SIG-M5 treated with dmso at 0.1 percent for 504 hours (cell line): ENCODE measurements at regions not wholly inside any gene's neighbourhood (a gene's known extent, or its start where the extent isn't known, plus 50 kb on each side); places are given as distances from the start of the nearest gene placed in this dataset.
"Not testable (repeated sequence)": the region's sequence is repeated elsewhere in the genome, so short reads cannot be mapped to it uniquely, and the experiment has no call there.

ENCODE experiments used
- DNase-seq: peaks from one replicate; lab custom pipeline; 2025; ENCODE audit not compliant: unreplicated experiment; lab: John Stamatoyannopoulos, UW

DNA sequence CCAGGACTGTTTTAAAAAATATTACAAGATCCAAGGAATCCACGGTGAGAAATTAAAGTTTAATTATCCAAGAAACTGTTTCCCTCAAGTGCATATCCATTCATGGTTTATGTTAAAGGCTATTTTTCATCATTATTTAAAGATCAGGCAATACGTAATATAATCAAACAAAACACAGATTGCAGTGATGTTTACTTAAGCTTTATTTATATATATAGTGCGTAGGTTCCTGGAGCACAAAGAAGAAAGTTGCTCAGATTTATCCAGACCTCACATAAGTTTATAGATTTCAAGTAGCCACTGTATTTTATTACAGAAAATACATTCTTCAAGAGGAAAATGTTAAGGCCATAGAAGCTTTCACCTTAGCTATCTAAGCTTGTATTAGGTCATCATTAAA lies 210.0 kb upstream of the KLF14 start:
- no peak for DNase-seq

- no peak for DNase-seq
Measured at GRCh38 chr7:130944997-130945396, 211.0 kb upstream of the KLF14 start.

GRCh38 chr7:130945411-130945811 lies 211.4 kb upstream of the KLF14 start:
- DNase-seq: no peak

GRCh38 chr7:130946114-130946513 lies 212.1 kb upstream of the KLF14 start:
- DNase-seq: no peak

DNA sequence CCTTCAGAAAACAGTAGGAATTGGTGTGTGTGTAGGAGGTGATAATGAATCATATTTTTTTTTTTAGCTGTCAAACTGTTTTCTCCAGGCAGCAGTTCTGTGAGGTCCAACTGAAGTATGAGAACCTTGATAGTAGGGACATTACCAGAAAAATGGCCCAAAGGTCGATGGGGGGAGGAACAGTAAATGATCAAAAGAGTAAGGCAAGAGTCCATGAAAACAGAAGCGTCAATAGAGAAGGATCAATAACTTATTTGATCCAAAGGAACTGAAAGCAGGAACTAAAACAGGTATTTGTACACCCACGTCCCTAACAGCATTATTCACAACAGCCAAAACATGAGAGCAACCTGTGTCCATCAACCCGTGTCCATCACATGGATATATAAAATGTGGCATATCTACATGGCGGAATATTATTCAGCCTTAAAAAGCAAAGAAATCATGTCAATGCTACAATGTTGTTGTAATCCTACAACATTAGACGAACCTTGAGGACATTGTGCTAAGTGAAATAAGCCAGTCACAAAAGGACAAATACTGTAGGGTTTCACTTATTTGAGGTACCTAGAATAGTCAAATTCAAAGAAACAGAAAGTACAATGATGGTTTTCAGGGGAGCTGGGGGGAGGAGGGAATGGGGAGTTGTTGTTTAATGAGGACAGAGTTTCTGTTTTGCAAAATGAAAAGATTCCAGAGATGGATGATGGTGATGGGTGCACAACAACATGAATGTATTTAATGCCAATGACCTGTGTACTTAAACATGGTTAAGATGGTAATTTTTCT lies 214.0 kb upstream of the KLF14 start:
- no peak for DNase-seq

- no peak for DNase-seq
Measured at GRCh38 chr7:130948822-130949221, 214.8 kb upstream of the KLF14 start.

- DNase-seq: no peak
Measured at GRCh38 chr7:130949550-130949949, 215.5 kb upstream of the KLF14 start.

GRCh38 chr7:130950054-130950453 lies 216.0 kb upstream of the KLF14 start:
- no peak for DNase-seq

DNA sequence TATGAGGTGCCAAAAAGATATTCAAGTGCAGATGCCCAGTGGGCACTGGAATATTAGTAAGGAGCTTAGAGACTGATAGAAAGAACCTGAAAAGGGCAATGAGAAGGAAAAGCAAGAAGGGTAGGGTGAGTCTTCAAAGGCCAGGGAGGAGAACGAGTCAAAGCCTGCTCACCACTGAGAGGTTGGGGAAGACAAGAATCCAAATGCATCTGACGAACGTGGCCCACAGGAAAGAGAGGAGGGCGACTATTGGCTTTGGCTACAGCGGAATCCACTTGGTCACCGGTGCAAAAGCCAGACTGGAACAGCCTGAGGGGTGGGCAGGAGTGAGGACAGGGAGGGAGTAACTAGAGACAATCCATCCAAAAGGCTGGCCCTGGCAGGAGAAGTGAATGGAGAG lies 216.7 kb upstream of the KLF14 start:
- no peak for DNase-seq

DNA sequence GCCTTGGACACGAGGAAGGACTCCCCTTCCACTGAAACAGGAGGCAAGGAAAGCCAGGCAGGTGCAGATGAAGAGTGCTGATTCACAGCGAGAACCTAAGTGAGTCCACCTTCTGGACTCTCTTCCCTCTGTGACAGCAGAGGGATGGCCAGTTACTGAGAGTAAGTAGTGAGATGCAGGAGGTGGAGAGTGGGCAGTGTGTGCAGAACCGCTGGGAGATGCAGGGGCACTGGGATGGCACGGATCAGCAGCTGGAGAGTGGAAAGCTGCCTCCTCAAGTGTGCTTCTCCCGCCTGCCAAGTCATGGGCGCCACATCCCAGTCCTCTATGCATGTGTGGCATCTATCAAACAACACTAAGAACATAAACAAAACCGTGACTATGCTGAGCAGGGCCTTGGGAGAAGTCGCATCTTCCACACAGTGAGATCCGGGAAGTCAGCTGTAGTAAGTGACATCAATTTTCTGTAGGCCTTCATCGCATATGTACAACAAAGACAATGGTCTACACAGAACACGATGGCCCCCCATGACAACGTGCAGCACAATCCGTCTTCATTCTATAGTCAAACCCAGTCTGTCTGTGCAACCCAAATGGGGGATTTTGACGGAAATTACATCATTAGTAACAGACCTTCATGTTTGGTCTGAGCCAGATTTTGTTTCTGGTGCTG lies 217.4 kb upstream of the KLF14 start:
- no peak for DNase-seq

- no peak for DNase-seq
Measured at GRCh38 chr7:130951976-130952876, 218.2 kb upstream of the KLF14 start.

GRCh38 chr7:130953196-130953595 lies 219.2 kb upstream of the KLF14 start:
- DNase-seq: no peak

- no peak for DNase-seq
Measured at GRCh38 chr7:130954918-130955564, 221.0 kb upstream of the KLF14 start.

- no peak for DNase-seq
Measured at GRCh38 chr7:130955565-130955919, 221.5 kb upstream of the KLF14 start.

- DNase-seq: no peak
Measured at GRCh38 chr7:130956417-130957136, 222.6 kb upstream of the KLF14 start.

DNA sequence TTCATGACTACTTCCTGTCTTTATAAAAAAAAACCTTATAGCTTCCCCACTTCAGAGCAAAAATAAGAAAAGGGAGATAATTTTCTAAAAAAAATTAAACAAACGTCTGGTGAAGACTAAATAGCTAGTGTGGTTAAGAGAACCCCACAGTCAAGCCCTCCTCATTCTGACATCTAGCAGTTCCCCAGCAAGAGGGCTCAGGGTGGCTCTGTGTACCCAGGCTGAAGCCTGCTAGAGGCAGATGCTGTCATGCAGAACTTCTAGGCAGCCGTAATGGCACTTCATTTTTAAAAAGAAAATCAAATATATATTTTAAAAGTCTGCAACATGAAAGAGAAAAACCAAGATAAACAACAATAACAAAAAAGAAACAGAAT lies 223.1 kb upstream of the KLF14 start:
- DNase-seq: no peak

GRCh38 chr7:130957722-130958435 lies 223.9 kb upstream of the KLF14 start:
- DNase-seq: not testable (repeated sequence)

- no peak for DNase-seq
Measured at GRCh38 chr7:130958846-130959245, 224.8 kb upstream of the KLF14 start.

- DNase-seq: peak; percentile 57
Measured at GRCh38 chr7:130959743-130960207, 225.8 kb upstream of the KLF14 start.
